GM12878 (cell line): ENCODE measurements at regions not wholly inside any gene's neighbourhood (a gene's known extent, or its start where the extent isn't known, plus 50 kb on each side); places are given as distances from the start of the nearest gene placed in this dataset.

Experiments
- BCL11A ChIP-seq: IDR thresholded peaks from 2 replicates; pipeline ENCODE4 v1.6.1; 2011; ENCODE audit warnings: low read depth, low read length
- DPF2 ChIP-seq: fragments of 450-650 bp; IDR thresholded peaks from 2 replicates; pipeline ENCODE4 v1.6.1; 2017; ENCODE audit warnings: mild to moderate bottlenecking
- FOS ChIP-seq: IDR thresholded peaks from 3 replicates; pipeline ENCODE4 v1.6.1; 2011; ENCODE audit warnings: borderline replicate concordance; ENCODE audit not compliant: insufficient read length; ENCODE audit errors: extremely low read depth
- FOXM1 ChIP-seq: IDR thresholded peaks from 2 replicates; pipeline ENCODE4 v1.6.1; 2012; ENCODE audit warnings: low read depth, mild to moderate bottlenecking, inconsistent platforms, low read length, moderate library complexity
- GATAD2B ChIP-seq: fragments of 450-650 bp; conservative IDR thresholded peaks from 2 replicates; pipeline ENCODE4 v1.6.1; 2017; ENCODE audit warnings: low read depth, mild to moderate bottlenecking, moderate library complexity
- MLLT1 ChIP-seq: fragments of 450-650 bp; IDR thresholded peaks from 2 replicates; pipeline ENCODE4 v1.6.1; 2016; ENCODE audit warnings: mild to moderate bottlenecking
- MYB ChIP-seq: fragments of 150-350 bp; IDR thresholded peaks from 2 replicates; pipeline ENCODE4 v1.6.1; 2014; ENCODE audit warnings: mild to moderate bottlenecking, low read depth, low read length, borderline replicate concordance
- RELA ChIP-seq: fragments of 450-650 bp; IDR thresholded peaks from 2 replicates; pipeline ENCODE4 v1.8.0; 2014; ENCODE audit warnings: borderline replicate concordance; ENCODE audit not compliant: partially characterized antibody
- SIN3A ChIP-seq: IDR thresholded peaks from 2 replicates; pipeline ENCODE4 v1.6.1; 2012; ENCODE audit warnings: low read depth, low read length, improper control_type of control experiment
- STAT1 ChIP-seq: fragments of 450-650 bp; conservative IDR thresholded peaks from 2 replicates; pipeline ENCODE4 v1.6.1; 2014; ENCODE audit warnings: antibody characterized with exemption, mild to moderate bottlenecking
- USF2 ChIP-seq: IDR thresholded peaks from 2 replicates; pipeline ENCODE4 v1.6.1; 2011; ENCODE audit warnings: low read depth, low read length, improper control_type of control experiment, borderline replicate concordance
- ZNF217 ChIP-seq: fragments of 450-650 bp; IDR thresholded peaks from 2 replicates; pipeline ENCODE4 v1.6.1; 2017; ENCODE audit warnings: antibody characterized with exemption, mild to moderate bottlenecking
- TF ChIP-seq, protein P1 (sequence below): IDR thresholded peaks from 2 replicates; pipeline ENCODE4 v1.6.1; 2012; ENCODE audit warnings: mild to moderate bottlenecking, low read depth, low read length
- TF ChIP-seq, protein P2 (sequence below), 3 experiments: IDR thresholded peaks in 2 of 3; conservative IDR thresholded peaks in 1 of 3; 2 replicates each; pipeline ENCODE4 v1.5.1; 2011; ENCODE audit warnings: low read depth in 3 of 3, low read length in 3 of 3, mild to moderate bottlenecking in 3 of 3, control low read depth in 2 of 3, moderate library complexity in 2 of 3, inconsistent platforms in 1 of 3, mixed read lengths in 1 of 3; ENCODE audit not compliant: control insufficient read depth in 2 of 3, insufficient read depth in 1 of 3; ENCODE audit errors: extremely low read depth in 1 of 3

GRCh38 chr18:54672846-54673475 is 81.9 kb downstream of the DYNAP start (continued):
- TF ChIP-seq MLLT1 = no peak
- no peak for TF ChIP-seq FOS
- no peak for TF ChIP-seq BCL11A
- TF ChIP-seq FOXM1 = no peak
- TF ChIP-seq USF2 = no peak
- TF ChIP-seq, protein P1, sequence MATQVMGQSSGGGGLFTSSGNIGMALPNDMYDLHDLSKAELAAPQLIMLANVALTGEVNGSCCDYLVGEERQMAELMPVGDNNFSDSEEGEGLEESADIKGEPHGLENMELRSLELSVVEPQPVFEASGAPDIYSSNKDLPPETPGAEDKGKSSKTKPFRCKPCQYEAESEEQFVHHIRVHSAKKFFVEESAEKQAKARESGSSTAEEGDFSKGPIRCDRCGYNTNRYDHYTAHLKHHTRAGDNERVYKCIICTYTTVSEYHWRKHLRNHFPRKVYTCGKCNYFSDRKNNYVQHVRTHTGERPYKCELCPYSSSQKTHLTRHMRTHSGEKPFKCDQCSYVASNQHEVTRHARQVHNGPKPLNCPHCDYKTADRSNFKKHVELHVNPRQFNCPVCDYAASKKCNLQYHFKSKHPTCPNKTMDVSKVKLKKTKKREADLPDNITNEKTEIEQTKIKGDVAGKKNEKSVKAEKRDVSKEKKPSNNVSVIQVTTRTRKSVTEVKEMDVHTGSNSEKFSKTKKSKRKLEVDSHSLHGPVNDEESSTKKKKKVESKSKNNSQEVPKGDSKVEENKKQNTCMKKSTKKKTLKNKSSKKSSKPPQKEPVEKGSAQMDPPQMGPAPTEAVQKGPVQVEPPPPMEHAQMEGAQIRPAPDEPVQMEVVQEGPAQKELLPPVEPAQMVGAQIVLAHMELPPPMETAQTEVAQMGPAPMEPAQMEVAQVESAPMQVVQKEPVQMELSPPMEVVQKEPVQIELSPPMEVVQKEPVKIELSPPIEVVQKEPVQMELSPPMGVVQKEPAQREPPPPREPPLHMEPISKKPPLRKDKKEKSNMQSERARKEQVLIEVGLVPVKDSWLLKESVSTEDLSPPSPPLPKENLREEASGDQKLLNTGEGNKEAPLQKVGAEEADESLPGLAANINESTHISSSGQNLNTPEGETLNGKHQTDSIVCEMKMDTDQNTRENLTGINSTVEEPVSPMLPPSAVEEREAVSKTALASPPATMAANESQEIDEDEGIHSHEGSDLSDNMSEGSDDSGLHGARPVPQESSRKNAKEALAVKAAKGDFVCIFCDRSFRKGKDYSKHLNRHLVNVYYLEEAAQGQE = no peak
- TF ChIP-seq, protein P2, sequence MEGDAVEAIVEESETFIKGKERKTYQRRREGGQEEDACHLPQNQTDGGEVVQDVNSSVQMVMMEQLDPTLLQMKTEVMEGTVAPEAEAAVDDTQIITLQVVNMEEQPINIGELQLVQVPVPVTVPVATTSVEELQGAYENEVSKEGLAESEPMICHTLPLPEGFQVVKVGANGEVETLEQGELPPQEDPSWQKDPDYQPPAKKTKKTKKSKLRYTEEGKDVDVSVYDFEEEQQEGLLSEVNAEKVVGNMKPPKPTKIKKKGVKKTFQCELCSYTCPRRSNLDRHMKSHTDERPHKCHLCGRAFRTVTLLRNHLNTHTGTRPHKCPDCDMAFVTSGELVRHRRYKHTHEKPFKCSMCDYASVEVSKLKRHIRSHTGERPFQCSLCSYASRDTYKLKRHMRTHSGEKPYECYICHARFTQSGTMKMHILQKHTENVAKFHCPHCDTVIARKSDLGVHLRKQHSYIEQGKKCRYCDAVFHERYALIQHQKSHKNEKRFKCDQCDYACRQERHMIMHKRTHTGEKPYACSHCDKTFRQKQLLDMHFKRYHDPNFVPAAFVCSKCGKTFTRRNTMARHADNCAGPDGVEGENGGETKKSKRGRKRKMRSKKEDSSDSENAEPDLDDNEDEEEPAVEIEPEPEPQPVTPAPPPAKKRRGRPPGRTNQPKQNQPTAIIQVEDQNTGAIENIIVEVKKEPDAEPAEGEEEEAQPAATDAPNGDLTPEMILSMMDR (IDR thresholded peaks at IDR 0.05 in 2 of 3, conservative IDR thresholded peaks at IDR 0.05 in 1 of 3; ENCODE audit: control insufficient read depth in 2 of 3, extremely low read depth in 1 of 3, insufficient read depth in 1 of 3, low read depth in 3 of 3, low read length in 3 of 3) = no peak
- no peak for TF ChIP-seq ZNF217
- no peak for TF ChIP-seq DPF2
- no peak for TF ChIP-seq RELA
- no peak for TF ChIP-seq MYB
- TF ChIP-seq STAT1 = no peak
- no peak for TF ChIP-seq GATAD2B
- TF ChIP-seq SIN3A = no peak
